OCI-LY1 (cell line): ENCODE measurements at regions not wholly inside any gene's neighbourhood (a gene's known extent, or its start where the extent isn't known, plus 50 kb on each side); places are given as distances from the start of the nearest gene placed in this dataset.

Experiments used
- EZH2 ChIP-seq: fragments of 200-600 bp; sonication (generic), shearing (Covaris generic); IDR thresholded peaks from 2 replicates; pipeline ENCODE4 v1.8.0; 2017; ENCODE audit warnings: borderline replicate concordance, mixed run types, mild to moderate bottlenecking, antibody characterized with exemption, low read length, moderate library complexity, mixed read lengths
- TF ChIP-seq, protein P1 (sequence below): fragments of 200-600 bp; sonication (generic), shearing (Covaris generic); IDR thresholded peaks from 2 replicates; pipeline ENCODE4 v1.5.1; 2017; ENCODE audit warnings: mild to moderate bottlenecking, antibody characterized with exemption, low read length, moderate library complexity, mixed read lengths

DNA sequence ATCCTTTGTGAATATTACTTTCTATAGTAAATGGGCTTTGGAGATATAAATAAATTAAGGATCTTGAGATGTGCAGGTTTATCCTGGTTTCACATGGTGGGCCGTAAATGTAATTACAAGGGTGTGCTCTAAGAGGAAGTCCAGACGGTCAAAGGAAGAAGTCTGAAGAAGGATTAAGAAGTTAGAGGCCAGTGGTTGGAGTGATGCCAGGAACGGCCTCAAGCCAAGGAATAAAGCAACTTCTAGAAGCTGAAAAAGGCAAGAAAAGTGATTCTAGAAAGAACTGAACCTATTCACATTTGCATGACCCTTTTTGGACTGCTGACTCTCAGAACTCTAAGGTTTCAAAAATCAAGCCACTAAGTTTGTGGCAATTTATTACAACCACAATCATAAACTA lies 981.3 kb upstream of the ALCAM start:
- TF ChIP-seq, protein P1, sequence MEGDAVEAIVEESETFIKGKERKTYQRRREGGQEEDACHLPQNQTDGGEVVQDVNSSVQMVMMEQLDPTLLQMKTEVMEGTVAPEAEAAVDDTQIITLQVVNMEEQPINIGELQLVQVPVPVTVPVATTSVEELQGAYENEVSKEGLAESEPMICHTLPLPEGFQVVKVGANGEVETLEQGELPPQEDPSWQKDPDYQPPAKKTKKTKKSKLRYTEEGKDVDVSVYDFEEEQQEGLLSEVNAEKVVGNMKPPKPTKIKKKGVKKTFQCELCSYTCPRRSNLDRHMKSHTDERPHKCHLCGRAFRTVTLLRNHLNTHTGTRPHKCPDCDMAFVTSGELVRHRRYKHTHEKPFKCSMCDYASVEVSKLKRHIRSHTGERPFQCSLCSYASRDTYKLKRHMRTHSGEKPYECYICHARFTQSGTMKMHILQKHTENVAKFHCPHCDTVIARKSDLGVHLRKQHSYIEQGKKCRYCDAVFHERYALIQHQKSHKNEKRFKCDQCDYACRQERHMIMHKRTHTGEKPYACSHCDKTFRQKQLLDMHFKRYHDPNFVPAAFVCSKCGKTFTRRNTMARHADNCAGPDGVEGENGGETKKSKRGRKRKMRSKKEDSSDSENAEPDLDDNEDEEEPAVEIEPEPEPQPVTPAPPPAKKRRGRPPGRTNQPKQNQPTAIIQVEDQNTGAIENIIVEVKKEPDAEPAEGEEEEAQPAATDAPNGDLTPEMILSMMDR: no peak
- no peak for TF ChIP-seq EZH2
